ENCODE measurements at regions not wholly inside any gene's neighbourhood (a gene's known extent, or its start where the extent isn't known, plus 50 kb on each side); places are given as distances from the start of the nearest gene placed in this dataset.

DNA sequence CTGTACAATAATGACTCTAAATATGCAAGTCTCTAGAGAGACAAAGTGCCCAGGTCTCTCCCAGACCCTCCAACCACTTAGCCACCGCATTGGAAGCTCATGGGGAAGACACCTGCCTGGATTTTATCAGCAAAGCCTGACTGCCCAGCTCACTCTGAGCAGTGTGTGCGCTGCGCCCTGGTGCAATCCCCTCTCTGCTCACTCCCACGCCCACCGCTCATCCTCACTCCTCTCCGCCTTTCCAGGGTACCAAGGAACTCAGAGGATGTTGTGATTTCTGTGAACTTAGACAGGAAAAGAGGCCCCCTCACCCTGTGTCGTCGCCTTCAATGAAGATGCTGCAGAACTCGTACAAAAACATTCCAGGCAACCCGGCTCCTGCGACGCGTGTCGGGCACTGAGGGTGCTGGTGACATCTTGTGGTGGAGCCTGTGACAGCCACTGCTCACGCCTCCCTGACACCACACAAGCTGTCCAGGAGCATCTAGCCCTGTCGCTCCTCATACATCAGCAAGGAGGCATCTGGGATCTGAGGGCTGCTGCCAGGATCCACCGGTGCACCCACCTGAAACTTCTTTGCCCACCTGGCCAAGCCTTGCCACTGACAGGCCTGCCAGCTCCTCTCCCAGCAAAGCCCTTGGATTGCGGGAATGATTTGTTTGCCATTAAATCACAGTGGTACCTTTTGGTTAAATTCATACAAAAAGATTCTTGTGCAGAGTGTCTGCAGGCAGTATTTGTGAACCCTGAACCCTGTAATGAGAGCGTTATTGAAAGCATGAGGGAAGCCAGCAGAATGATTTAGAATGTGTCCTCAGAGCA is 220.4 kb downstream of the ZNF516 start:
- no peak for TF ChIP-seq CTCF (IDR thresholded peaks at IDR 0.05)
- no peak for TF ChIP-seq POLR2A (IDR thresholded peaks at IDR 0.05)
- no peak for TF ChIP-seq POLR2AphosphoS5 (IDR thresholded peaks at IDR 0.05)
